ENCODE measurements at regions not wholly inside any gene's neighbourhood (a gene's known extent, or its start where the extent isn't known, plus 50 kb on each side); places are given as distances from the start of the nearest gene placed in this dataset.

- Histone ChIP-seq H3K4me1 (ENCODE audit: control extremely low read depth in 1 of 4, control insufficient read depth in 4 of 4, insufficient read depth in 4 of 4, low read length in 3 of 4) (peaks cover 0 to 7% (median 1%) of the 10 kb centered on the region in 4 experiments), H3K4me3 (ENCODE audit: control insufficient read depth in 1 of 7, extremely low read depth in 1 of 7, insufficient read depth in 4 of 7, low read depth in 2 of 7, low read length in 6 of 7) (no peak overlapping the region), H3K27me3 (replicated peaks in 2 of 5; ENCODE audit: control insufficient read depth in 4 of 5, insufficient read depth in 5 of 5, low read length in 4 of 5) (no peaks in the 10 kb centered on the region), H3K36me3 (ENCODE audit: control insufficient read depth in 4 of 4, insufficient read depth in 4 of 4, low read length in 3 of 4) (no peaks in the 10 kb centered on the region), H3K9me3 (ENCODE audit: control extremely low read depth in 1 of 5, control insufficient read depth in 4 of 5, insufficient read depth in 2 of 5, low read depth in 1 of 5, low read length in 4 of 5) (peaks cover 0 to 12% (median 2%) of the 10 kb centered on the region in 5 experiments), H3K27ac (ENCODE audit: insufficient read depth in 1 of 2, low read depth in 1 of 2, low read length in 2 of 2, poor library complexity in 1 of 2, severe bottlenecking in 2 of 2) (no peak overlapping the region)
- ChIA-PET CTCF (no interaction called here), POLR2A (no interaction called here)
- DNase-seq: no peak
Observed at GRCh38 chr1:112267929-112268328, 128.1 kb upstream of the CTTNBP2NL start.

DNA sequence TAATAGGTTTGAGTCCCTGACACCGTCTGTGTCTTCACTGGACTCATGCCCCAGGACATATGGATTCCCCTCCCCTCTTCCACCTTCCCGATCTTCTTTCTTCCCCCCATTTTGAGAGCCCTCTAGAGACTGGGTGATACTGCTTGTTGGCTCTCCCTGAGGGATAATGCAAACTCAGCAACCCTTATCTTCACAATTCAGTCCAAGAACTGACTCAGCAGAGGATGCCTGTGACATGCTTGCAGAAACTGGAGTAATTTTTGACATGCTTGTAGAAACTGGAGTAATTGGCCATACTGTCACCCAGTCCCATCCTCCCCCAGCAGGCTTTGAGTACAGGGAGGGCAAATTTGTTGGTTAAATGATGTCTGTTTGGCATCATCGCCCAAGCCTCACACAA, 127.6 kb upstream of the CTTNBP2NL start:
- 92% methylated on average over 3 of the region's 3 CpGs for WGBS (ENCODE audit: insufficient coverage)
- DNase-seq: no peak
- Histone ChIP-seq H3K27me3 (replicated peaks in 2 of 5; ENCODE audit: control insufficient read depth in 4 of 5, insufficient read depth in 5 of 5, low read length in 4 of 5) (no peaks in the 10 kb centered on the region), H3K4me1 (ENCODE audit: control extremely low read depth in 1 of 4, control insufficient read depth in 4 of 4, insufficient read depth in 4 of 4, low read length in 3 of 4) (peaks cover 0 to 7% (median 0%) of the 10 kb centered on the region in 4 experiments), H3K4me3 (ENCODE audit: control insufficient read depth in 1 of 7, extremely low read depth in 1 of 7, insufficient read depth in 4 of 7, low read depth in 2 of 7, low read length in 6 of 7) (no peak overlapping the region), H3K36me3 (ENCODE audit: control insufficient read depth in 4 of 4, insufficient read depth in 4 of 4, low read length in 3 of 4) (no peaks in the 10 kb centered on the region), H3K27ac (ENCODE audit: insufficient read depth in 1 of 2, low read depth in 1 of 2, low read length in 2 of 2, poor library complexity in 1 of 2, severe bottlenecking in 2 of 2) (no peak overlapping the region), H3K9me3 (ENCODE audit: control extremely low read depth in 1 of 5, control insufficient read depth in 4 of 5, insufficient read depth in 2 of 5, low read depth in 1 of 5, low read length in 4 of 5) (peaks cover 0 to 12% (median 2%) of the 10 kb centered on the region in 5 experiments)
- ChIA-PET POLR2A (no interaction called here), CTCF (no interaction called here)

DNA sequence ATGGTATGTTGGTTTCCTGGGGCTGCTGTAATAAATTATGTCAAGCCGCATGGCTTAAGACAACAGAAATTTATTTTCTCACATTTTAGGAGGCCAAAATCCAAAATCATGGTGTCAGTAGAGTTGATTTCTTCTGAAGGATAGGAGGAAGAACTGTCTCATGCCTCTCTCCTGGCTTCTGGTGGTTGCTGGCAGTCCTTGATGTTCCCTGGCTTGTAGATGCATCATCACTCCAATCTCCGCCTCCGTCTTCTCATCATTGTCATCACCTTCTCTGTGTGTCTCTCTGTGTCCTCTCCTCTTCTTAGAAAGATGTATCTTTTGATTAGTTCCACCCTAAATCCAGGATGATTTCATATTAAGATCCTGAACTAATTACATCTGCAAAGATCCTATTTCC, 124.7 kb upstream of the CTTNBP2NL start:
- 89% methylated on average over 2 of the region's 3 CpGs for WGBS (ENCODE audit: insufficient coverage)
- POLR2A ChIA-PET: no interaction called here

DNA sequence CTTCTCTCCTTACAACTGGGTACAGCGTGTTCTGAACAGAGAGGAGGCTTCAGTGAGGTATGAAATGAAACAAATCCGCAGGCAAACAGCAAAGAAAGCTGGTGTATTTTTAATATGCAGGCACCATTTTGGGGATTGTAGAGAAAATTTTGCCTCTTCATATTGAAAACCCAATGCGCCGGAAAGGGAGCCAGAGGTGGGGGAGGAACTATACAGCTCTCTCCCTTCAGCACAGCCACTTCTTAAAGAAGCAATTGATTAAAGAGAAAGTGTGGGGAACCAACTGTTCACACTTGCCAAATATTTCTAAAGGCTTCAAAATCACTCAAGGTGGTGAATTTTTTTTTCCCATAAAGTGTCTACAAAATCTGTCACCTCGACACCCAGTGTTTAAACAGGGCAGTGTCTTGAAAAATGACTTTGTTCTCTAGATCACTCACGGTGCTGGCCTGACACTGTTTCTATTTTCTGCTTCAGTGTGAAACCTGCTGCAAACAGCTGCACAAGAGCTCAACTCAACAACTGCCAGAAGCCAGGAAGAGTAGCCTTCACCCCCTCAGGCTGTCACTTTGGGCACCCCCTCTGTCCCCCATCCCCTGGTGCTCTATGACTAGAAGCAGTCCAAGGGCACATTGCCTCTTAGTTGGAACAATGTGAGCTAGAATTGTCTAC, 123.8 kb upstream of the CTTNBP2NL start:
- Histone ChIP-seq H3K4me3 (ENCODE audit: control insufficient read depth in 1 of 7, extremely low read depth in 1 of 7, insufficient read depth in 4 of 7, low read depth in 2 of 7, low read length in 6 of 7) (no peak overlapping the region), H3K4me1 (ENCODE audit: control extremely low read depth in 1 of 4, control insufficient read depth in 4 of 4, insufficient read depth in 4 of 4, low read length in 3 of 4) (no peaks in the 10 kb centered on the region), H3K9me3 (ENCODE audit: control extremely low read depth in 1 of 5, control insufficient read depth in 4 of 5, insufficient read depth in 2 of 5, low read depth in 1 of 5, low read length in 4 of 5) (peaks cover 0 to 19% (median 9%) of the 10 kb centered on the region in 5 experiments), H3K27me3 (replicated peaks in 2 of 5; ENCODE audit: control insufficient read depth in 4 of 5, insufficient read depth in 5 of 5, low read length in 4 of 5) (no peaks in the 10 kb centered on the region), H3K27ac (ENCODE audit: insufficient read depth in 1 of 2, low read depth in 1 of 2, low read length in 2 of 2, poor library complexity in 1 of 2, severe bottlenecking in 2 of 2) (no peak overlapping the region), H3K36me3 (ENCODE audit: control insufficient read depth in 4 of 4, insufficient read depth in 4 of 4, low read length in 3 of 4) (no peaks in the 10 kb centered on the region)
- CTCF ChIA-PET: no interaction called here
- 60% methylated on average over 3 of the region's 6 CpGs for WGBS (ENCODE audit: insufficient coverage)
- POLR2A ChIA-PET: no interaction called here
- DNase-seq: no peak

More for the DNA sequence above, 124.7 kb upstream of the CTTNBP2NL start:
- H3K9me3 ChIP-seq (ENCODE audit: control extremely low read depth in 1 of 5, control insufficient read depth in 4 of 5, insufficient read depth in 2 of 5, low read depth in 1 of 5, low read length in 4 of 5): peaks cover 0 to 19% (median 9%) of the 10 kb centered on the region in 5 experiments
- CTCF ChIA-PET: no interaction called here
- no peaks in the 10 kb centered on the region for H3K36me3 ChIP-seq (ENCODE audit: control insufficient read depth in 4 of 4, insufficient read depth in 4 of 4, low read length in 3 of 4)
- no peak for DNase-seq
- no peaks in the 10 kb centered on the region for H3K27me3 ChIP-seq (replicated peaks in 2 of 5; ENCODE audit: control insufficient read depth in 4 of 5, insufficient read depth in 5 of 5, low read length in 4 of 5)
- no peak overlapping the region for H3K4me3 ChIP-seq (ENCODE audit: control insufficient read depth in 1 of 7, extremely low read depth in 1 of 7, insufficient read depth in 4 of 7, low read depth in 2 of 7, low read length in 6 of 7)
- no peaks in the 10 kb centered on the region for H3K4me1 ChIP-seq (ENCODE audit: control extremely low read depth in 1 of 4, control insufficient read depth in 4 of 4, insufficient read depth in 4 of 4, low read length in 3 of 4)
- no peak overlapping the region for H3K27ac ChIP-seq (ENCODE audit: insufficient read depth in 1 of 2, low read depth in 1 of 2, low read length in 2 of 2, poor library complexity in 1 of 2, severe bottlenecking in 2 of 2)

- POLR2A ChIA-PET: no interaction called here
- CTCF ChIA-PET: no interaction called here
- Histone ChIP-seq H3K9me3 (ENCODE audit: control extremely low read depth in 1 of 5, control insufficient read depth in 4 of 5, insufficient read depth in 2 of 5, low read depth in 1 of 5, low read length in 4 of 5) (no peaks in the 10 kb centered on the region), H3K27me3 (replicated peaks in 2 of 5; ENCODE audit: control insufficient read depth in 4 of 5, insufficient read depth in 5 of 5, low read length in 4 of 5) (peaks cover 0 to 5% (median 4%) of the 10 kb centered on the region in 5 experiments), H3K4me1 (ENCODE audit: control extremely low read depth in 1 of 4, control insufficient read depth in 4 of 4, insufficient read depth in 4 of 4, low read length in 3 of 4) (no peaks in the 10 kb centered on the region), H3K4me3 (ENCODE audit: control insufficient read depth in 1 of 7, extremely low read depth in 1 of 7, insufficient read depth in 4 of 7, low read depth in 2 of 7, low read length in 6 of 7) (no peak overlapping the region), H3K36me3 (ENCODE audit: control insufficient read depth in 4 of 4, insufficient read depth in 4 of 4, low read length in 3 of 4) (no peaks in the 10 kb centered on the region), H3K27ac (ENCODE audit: insufficient read depth in 1 of 2, low read depth in 1 of 2, low read length in 2 of 2, poor library complexity in 1 of 2, severe bottlenecking in 2 of 2) (no peak overlapping the region)
- no peak for DNase-seq
- 57% methylated on average over 2 of the region's 2 CpGs for WGBS (ENCODE audit: insufficient coverage)
Observed at GRCh38 chr1:112284796-112285195, 111.2 kb upstream of the CTTNBP2NL start.

DNA sequence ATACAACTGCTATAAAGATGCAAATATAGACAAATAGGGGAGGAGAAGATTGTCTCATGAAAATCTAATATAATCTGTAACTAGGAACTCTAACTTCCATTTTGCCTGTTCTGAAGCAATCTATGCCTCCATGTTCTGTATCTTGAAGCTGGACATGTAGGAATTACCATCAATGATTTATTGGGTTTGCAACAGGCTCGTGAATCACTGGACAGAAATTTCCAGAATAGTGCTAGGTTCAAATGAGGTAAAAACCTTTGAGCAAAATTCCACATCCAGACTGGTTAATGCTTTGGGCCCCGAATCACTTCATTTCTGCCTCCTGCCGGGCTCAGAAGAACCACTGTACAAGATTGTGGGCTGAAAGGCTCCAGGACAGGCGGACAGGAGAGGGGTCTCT, 110.7 kb upstream of the CTTNBP2NL start:
- POLR2A ChIA-PET: no interaction called here
- Histone ChIP-seq H3K36me3 (ENCODE audit: control insufficient read depth in 4 of 4, insufficient read depth in 4 of 4, low read length in 3 of 4) (no peaks in the 10 kb centered on the region), H3K9me3 (ENCODE audit: control extremely low read depth in 1 of 5, control insufficient read depth in 4 of 5, insufficient read depth in 2 of 5, low read depth in 1 of 5, low read length in 4 of 5) (no peaks in the 10 kb centered on the region), H3K27ac (ENCODE audit: insufficient read depth in 1 of 2, low read depth in 1 of 2, low read length in 2 of 2, poor library complexity in 1 of 2, severe bottlenecking in 2 of 2) (no peak overlapping the region), H3K4me1 (ENCODE audit: control extremely low read depth in 1 of 4, control insufficient read depth in 4 of 4, insufficient read depth in 4 of 4, low read length in 3 of 4) (no peaks in the 10 kb centered on the region), H3K27me3 (replicated peaks in 2 of 5; ENCODE audit: control insufficient read depth in 4 of 5, insufficient read depth in 5 of 5, low read length in 4 of 5) (peaks cover 0 to 5% (median 4%) of the 10 kb centered on the region in 5 experiments), H3K4me3 (ENCODE audit: control insufficient read depth in 1 of 7, extremely low read depth in 1 of 7, insufficient read depth in 4 of 7, low read depth in 2 of 7, low read length in 6 of 7) (no peak overlapping the region)
- CTCF ChIA-PET: no interaction called here
- DNase-seq: no peak
- WGBS (ENCODE audit: insufficient coverage): 89% methylated on average over 4 of the region's 4 CpGs

- CTCF ChIA-PET: no interaction called here
- 74% methylated on average over 3 of the region's 3 CpGs for WGBS (ENCODE audit: insufficient coverage)
- no peak for DNase-seq
- Histone ChIP-seq H3K27me3 (replicated peaks in 2 of 5; ENCODE audit: control insufficient read depth in 4 of 5, insufficient read depth in 5 of 5, low read length in 4 of 5) (peaks cover 0 to 5% (median 4%) of the 10 kb centered on the region in 5 experiments), H3K9me3 (ENCODE audit: control extremely low read depth in 1 of 5, control insufficient read depth in 4 of 5, insufficient read depth in 2 of 5, low read depth in 1 of 5, low read length in 4 of 5) (no peaks in the 10 kb centered on the region), H3K36me3 (ENCODE audit: control insufficient read depth in 4 of 4, insufficient read depth in 4 of 4, low read length in 3 of 4) (no peaks in the 10 kb centered on the region), H3K4me3 (ENCODE audit: control insufficient read depth in 1 of 7, extremely low read depth in 1 of 7, insufficient read depth in 4 of 7, low read depth in 2 of 7, low read length in 6 of 7) (no peak overlapping the region), H3K27ac (ENCODE audit: insufficient read depth in 1 of 2, low read depth in 1 of 2, low read length in 2 of 2, poor library complexity in 1 of 2, severe bottlenecking in 2 of 2) (no peak overlapping the region), H3K4me1 (ENCODE audit: control extremely low read depth in 1 of 4, control insufficient read depth in 4 of 4, insufficient read depth in 4 of 4, low read length in 3 of 4) (no peaks in the 10 kb centered on the region)
- POLR2A ChIA-PET: interaction anchor here (0.6 kb wide), 1 partner anchor 1720 kb away, joined by 4 read pairs; no protein-coding TSS in a partner anchor
Observed at GRCh38 chr1:112285746-112286145, 110.3 kb upstream of the CTTNBP2NL start.

All from common myeloid progenitor, CD34-positive (primary cell).